Neural cell (in vitro differentiated cells): ENCODE measurements at regions not wholly inside any gene's neighbourhood (a gene's known extent, or its start where the extent isn't known, plus 50 kb on each side); places are given as distances from the start of the nearest gene placed in this dataset.

Experiments used
- CTCF ChIP-seq: fragments of 450-650 bp; IDR thresholded peaks from 2 replicates; pipeline ENCODE4 v1.5.1; 2014; ENCODE audit warnings: antibody characterized with exemption, mild to moderate bottlenecking, moderate library complexity; ENCODE audit not compliant: poor library complexity, severe bottlenecking
- EP300 ChIP-seq: fragments of 450-650 bp; conservative IDR thresholded peaks from 2 replicates; pipeline ENCODE4 v1.6.1; 2014; ENCODE audit warnings: antibody characterized with exemption, mild to moderate bottlenecking, moderate library complexity; ENCODE audit not compliant: poor library complexity, severe bottlenecking
- EZH2 ChIP-seq: fragments of 200-600, 300-800 bp; shearing (Covaris generic), sonication (generic); IDR thresholded peaks from 2 replicates; pipeline ENCODE4 v1.6.1; 2014; ENCODE audit warnings: antibody characterized with exemption, low read length, borderline replicate concordance, mild to moderate bottlenecking; ENCODE audit not compliant: insufficient read depth, poor library complexity, severe bottlenecking

GRCh38 chrX:95841863-95842262 is 842.8 kb upstream of the DIAPH2 start:
- TF ChIP-seq EZH2 (no peak), CTCF (no peak), EP300 (no peak)
